ENCODE measurements at regions not wholly inside any gene's neighbourhood (a gene's known extent, or its start where the extent isn't known, plus 50 kb on each side); places are given as distances from the start of the nearest gene placed in this dataset.
"Not testable (repeated sequence)": the region's sequence is repeated elsewhere in the genome, so short reads cannot be mapped to it uniquely, and the experiment has no call there.

GRCh38 chr6:85135376-85136094 lies 314.3 kb upstream of the NT5E start:
- DNase-seq (ENCODE audit: low read depth in 4 of 4, low spot score in 3 of 4), result no peak

GRCh38 chr6:85134172-85134571 lies 315.7 kb upstream of the NT5E start:
- no peak for DNase-seq (ENCODE audit: low read depth in 4 of 4, low spot score in 3 of 4)

GRCh38 chr6:85132091-85132490 lies 317.8 kb upstream of the NT5E start:
- DNase-seq (ENCODE audit: low read depth in 4 of 4, low spot score in 3 of 4), result no peak

DNA sequence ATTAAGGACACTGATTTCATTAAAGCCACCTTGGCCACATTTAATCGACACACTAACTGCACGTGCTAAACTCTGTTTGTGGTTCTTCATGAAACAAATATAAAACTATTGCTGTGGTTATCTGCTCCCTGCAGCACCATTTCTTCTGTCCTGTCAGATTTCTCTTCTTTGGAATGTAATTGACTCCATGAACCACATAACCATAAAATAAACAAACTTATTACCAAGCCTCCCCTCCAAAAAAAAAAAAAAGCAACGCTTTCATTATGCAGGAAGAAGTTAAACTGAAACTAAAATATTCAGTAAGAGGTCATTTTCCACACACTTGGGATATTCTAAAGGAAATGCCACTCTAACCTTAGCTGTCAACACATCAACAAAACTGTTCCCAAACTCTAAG lies 319.1 kb upstream of the NT5E start:
- no peak for DNase-seq (ENCODE audit: low read depth in 4 of 4, low spot score in 3 of 4)

DNA sequence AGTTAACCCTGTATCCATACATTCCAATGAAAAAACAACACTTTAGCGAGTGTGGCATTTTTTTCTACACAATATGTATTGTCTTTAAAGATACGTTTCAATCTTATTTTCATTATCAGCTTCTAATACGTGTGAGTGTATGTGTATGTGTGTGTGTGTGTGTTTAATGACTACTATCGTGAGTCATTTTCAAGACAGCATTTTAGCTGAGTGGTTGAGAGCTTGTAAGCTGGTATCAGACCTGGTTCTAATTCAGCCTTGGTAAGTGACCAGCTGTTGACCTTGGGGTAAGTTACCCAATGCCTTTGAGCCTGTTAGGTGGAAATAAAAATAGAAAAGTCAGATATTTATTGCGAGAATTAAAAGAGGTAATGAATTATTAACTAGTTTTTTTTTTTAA lies 320.0 kb upstream of the NT5E start:
- DNase-seq (ENCODE audit: low read depth in 4 of 4, low spot score in 3 of 4), result no peak

DNA sequence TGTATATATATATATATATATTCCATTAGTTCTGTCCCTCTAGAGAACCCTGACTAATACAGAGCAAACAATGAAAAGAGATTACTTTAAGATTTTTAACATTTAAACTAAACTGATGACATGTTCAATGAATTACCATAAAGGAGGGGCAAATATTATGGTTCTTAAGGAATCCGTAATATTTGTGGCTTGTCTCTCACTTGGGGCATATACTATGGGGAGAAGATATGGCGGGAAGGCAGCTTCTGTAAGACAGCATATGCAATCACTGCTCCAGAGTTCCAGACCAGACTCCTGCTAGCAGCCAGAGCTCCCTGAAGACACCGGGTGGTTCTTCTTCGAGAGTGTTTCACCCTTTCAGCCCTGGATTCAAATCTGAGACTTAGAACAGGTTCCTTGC lies 321.1 kb upstream of the NT5E start:
- DNase-seq (ENCODE audit: low read depth in 4 of 4, low spot score in 3 of 4), result no peak

DNA sequence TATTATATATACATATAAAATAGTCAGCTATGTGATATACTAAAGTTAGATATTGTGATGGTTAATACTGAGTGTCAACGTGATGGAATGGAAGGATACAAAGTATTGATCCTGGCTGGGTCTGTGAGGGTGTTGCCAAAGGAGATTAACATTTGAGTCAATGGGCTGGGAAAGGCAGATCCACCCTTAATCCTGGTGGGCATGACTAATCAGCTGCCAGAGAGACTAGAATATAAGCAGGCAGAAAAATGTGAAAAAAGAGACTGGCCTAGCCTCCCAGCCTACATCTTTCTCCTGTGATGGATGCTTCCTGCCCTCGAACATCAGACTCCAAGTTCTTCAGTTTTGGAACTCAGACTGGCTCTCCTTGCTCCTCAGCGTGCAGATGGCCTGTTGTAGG lies 321.6 kb upstream of the NT5E start:
- not testable (repeated sequence) for DNase-seq (ENCODE audit: low read depth in 4 of 4, low spot score in 3 of 4)

GRCh38 chr6:85127696-85128243 lies 322.1 kb upstream of the NT5E start:
- DNase-seq (ENCODE audit: low read depth in 4 of 4, low spot score in 3 of 4), result no peak

DNA sequence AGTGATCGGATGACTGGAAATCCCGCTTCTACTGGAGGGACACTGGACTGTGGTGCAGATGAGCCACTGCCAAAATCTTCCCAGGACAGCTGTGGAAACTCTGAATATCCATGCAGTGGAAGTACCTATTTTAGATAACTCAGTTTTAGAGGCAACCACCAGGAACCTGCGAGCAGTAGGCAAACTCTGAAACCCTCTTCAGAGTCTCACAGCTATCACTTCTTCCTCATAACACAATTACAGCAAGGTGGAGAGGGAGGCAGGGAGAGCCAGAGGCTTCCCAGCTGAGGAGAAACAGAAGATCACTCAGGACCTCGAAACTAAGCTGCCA lies 322.8 kb upstream of the NT5E start:
- DNase-seq (ENCODE audit: low read depth in 4 of 4, low spot score in 3 of 4), result no peak

GRCh38 chr6:85126485-85127167 lies 323.3 kb upstream of the NT5E start:
- peak in 3 of 4 donors; percentile 20 to 29 (median 27) for DNase-seq (ENCODE audit: low read depth in 4 of 4, low spot score in 3 of 4)

DNA sequence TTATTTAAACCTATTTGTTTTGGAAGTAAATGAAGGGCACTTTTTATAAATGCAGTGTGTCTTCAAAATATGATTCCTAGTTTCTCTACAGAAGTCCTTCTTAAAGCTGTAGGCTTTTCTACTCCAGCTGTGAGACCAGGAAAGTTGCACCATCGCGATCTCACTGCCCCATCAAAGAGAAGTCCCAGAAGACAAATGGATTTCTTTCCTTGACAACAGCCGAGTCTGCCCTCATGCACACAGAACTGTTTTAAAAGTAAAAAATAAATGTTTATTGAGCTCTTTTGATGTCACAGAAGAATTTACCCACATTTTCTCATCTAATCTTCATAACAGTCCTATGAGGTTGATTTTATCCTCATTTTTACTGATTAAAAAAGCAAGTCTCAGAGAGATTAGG lies 324.4 kb upstream of the NT5E start:
- DNase-seq (ENCODE audit: low read depth in 4 of 4, low spot score in 3 of 4), result no peak

- DNase-seq (ENCODE audit: low read depth in 4 of 4, low spot score in 3 of 4), result no peak
These were observed 325.2 kb upstream of the NT5E start for GRCh38 chr6:85124472-85125354.

DNA sequence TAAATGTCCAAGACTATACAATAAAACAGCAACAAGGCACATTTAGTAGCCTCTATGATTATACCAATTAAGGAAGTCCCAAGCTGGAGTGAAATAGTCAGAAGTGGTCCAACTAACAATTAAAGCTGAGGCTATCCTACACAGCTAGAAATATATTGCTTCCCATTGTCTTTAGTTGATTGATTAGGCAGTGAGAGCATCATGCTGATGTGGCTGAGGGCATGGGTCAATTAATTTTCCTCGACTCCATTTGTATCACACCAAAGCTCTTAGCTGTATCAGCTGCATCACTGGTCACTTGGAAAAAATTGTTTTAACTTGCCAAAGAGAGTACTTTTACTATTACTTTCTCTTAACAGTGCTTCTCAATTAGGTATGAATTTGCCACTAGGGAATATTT lies 328.7 kb upstream of the NT5E start:
- DNase-seq (ENCODE audit: low read depth in 4 of 4, low spot score in 3 of 4), result no peak

DNA sequence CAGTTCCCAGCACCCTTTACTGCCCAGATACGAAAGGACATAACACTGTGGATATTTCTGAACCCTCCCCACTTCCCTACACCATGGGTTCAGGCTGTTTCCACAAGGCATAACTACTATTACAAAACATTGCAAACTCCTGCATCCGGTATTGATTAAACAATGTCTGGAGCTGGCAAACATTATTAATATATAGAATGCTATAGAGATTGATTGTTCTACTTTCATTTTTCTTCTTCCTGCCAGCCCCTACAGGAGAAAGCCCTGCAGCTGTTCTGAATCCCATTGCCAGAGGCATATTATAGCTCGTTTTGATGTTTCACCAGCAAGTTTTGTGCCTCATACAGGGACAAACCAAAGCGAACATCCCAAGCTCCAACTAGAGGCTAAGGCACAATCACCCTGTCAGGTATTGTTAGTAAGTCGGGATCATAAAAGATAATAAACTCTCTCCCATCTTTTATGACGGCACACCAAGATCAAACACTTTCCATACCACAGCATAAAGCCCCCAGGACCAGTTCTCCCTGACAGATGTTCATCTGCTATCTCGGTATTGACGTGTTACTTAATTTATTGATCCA lies 331.1 kb upstream of the NT5E start:
- DNase-seq (ENCODE audit: low read depth in 4 of 4, low spot score in 3 of 4), result no peak

DNA sequence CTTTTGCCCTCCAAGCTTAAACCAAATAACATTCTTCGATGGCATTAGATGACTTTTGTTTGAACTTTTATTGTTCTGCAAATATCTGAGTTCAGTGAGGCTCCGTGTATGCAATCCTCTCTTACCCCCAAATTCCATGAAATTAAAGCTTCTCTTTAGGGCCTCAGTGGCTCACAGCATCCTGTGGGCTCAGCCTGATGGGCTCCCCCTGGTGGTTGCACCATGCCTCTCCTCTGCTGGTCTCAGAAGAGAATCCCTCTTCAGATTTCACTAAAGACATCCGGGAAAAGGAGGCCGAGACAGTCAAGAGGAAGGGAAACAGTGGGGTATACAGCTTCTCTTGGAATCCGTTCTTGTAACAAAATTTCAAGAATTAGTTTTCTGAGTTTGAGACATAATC lies 331.6 kb upstream of the NT5E start:
- DNase-seq (ENCODE audit: low read depth in 4 of 4, low spot score in 3 of 4), result no peak

DNA sequence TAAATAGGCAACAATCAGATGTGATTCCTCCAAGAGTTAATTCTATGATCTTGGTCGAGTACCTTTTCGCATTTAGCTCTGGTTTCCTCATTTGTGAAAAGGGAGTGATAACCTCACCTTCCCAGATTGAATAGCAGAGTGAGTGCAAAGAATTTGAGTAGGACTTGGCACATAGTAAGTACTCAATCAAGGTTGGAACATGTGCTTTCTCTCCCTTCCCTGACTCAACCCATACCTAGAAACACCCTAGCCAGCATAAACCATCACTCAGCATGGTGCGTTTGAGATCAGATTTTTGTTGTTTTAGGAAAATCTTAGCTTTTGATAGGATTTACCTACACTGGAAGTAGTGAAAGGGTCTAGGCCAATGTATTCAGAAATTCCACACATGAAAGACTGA lies 333.4 kb upstream of the NT5E start:
- no peak for DNase-seq (ENCODE audit: low read depth in 4 of 4, low spot score in 3 of 4)

- no peak for DNase-seq (ENCODE audit: low read depth in 4 of 4, low spot score in 3 of 4)
These were observed 334.0 kb upstream of the NT5E start for GRCh38 chr6:85115876-85116275.

DNA sequence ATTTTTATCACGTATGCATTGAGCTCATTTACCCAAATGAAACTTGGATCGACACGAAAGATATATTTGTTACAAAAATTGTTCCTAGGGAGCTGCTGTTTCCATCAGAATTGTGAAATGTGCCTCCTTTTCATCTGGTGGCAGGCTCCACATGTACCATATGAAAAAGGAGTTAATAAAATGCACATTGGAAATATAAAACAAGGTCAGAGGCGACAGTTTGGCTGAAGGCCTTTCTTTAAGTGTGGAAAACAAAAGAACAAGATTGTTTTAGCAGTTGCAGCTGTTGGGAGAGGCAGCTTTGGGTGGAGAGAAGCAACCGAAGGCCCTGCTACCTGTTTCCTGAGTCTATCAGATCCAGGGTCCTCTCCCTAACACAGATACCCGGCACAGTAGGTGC lies 334.5 kb upstream of the NT5E start:
- no peak for DNase-seq (ENCODE audit: low read depth in 4 of 4, low spot score in 3 of 4)

GRCh38 chr6:85114581-85114935 lies 335.3 kb upstream of the NT5E start:
- DNase-seq (ENCODE audit: low read depth in 4 of 4, low spot score in 3 of 4), result no peak

- no peak for DNase-seq (ENCODE audit: low read depth in 4 of 4, low spot score in 3 of 4)
These were observed 335.8 kb upstream of the NT5E start for GRCh38 chr6:85113934-85114580.

- no peak for DNase-seq (ENCODE audit: low read depth in 4 of 4, low spot score in 3 of 4)
These were observed 337.3 kb upstream of the NT5E start for GRCh38 chr6:85112540-85112939.

Data from left renal pelvis (tissue), 4 donors.